Spleen (tissue), 7 donors: ENCODE measurements at regions not wholly inside any gene's neighbourhood (a gene's known extent, or its start where the extent isn't known, plus 50 kb on each side); places are given as distances from the start of the nearest gene placed in this dataset.

Experiments
- CTCF ChIP-seq, 11 experiments: fragments of 200-600 bp in 7 of 11; fragments of 450-650 bp in 4 of 11; sonication (generic) in 4 of 11; IDR thresholded peaks in 8 of 11; conservative IDR thresholded peaks in 3 of 11; 1 replicate in 7 of 11; 2 replicates in 4 of 11; pipeline versions ENCODE4 v1.4.0 to v1.8.0; 2016 to 2021; ENCODE audit warnings: antibody characterized with exemption in 11 of 11, inconsistent platforms in 4 of 11, mild to moderate bottlenecking in 1 of 11
- POLR2A ChIP-seq, 3 donors: fragments of 450-650 bp; IDR thresholded peaks; one replicate each; pipeline ENCODE4 v1.5.1; 2017; ENCODE audit warnings: antibody characterized with exemption in 3 of 3, mild to moderate bottlenecking in 1 of 3
- POLR2AphosphoS5 ChIP-seq, 3 donors: sonication (generic); formaldehyde crosslinking; IDR thresholded peaks; one replicate each; pipeline ENCODE4 v1.5.1; 2017; ENCODE audit warnings: antibody characterized with exemption in 3 of 3
- donor health status: DM: no; HTN: no; CAD: no; lungs with moderate emphysema.
- donor health status: DM: no; HTN: no; CAD: no.
- donor health status: DM: no; HTN: no; CAD: no.

DNA sequence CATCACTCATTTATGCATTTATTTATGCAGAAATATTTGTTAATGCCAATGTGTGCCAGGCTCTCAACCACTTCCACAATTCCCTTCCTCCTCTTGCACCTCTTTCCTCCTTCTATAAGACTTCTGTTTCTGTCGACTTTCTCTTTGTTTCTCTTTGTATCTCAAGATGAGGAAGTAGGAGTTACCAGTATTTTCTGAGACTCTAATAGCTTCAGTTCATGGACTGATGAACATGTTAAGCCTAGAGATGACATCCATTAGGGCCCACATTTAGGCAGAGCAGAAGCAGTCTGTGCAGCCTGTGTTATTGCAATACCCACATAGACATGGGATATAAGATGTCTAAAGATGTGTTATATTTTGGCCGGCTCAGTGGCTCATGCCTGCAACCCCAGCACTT is 241.8 kb upstream of the SMIM31 start:
- TF ChIP-seq CTCF (IDR thresholded peaks at IDR 0.05 in 8 of 11, conservative IDR thresholded peaks at IDR 0.05 in 3 of 11) (no peak), POLR2A (IDR thresholded peaks at IDR 0.05) (no peak), POLR2AphosphoS5 (IDR thresholded peaks at IDR 0.05) (no peak)
